GM21447 (cell line): ENCODE measurements at regions not wholly inside any gene's neighbourhood (a gene's known extent, or its start where the extent isn't known, plus 50 kb on each side); places are given as distances from the start of the nearest gene placed in this dataset.
"Not testable (repeated sequence)": the region's sequence is repeated elsewhere in the genome, so short reads cannot be mapped to it uniquely, and the experiment has no call there.

ENCODE experiments used
- ATAC-seq: cut with Tn5 transposase; IDR thresholded peaks from one replicate; pipeline ENCODE4 v1.9.1; 2021; ENCODE audit not compliant: unreplicated experiment

DNA sequence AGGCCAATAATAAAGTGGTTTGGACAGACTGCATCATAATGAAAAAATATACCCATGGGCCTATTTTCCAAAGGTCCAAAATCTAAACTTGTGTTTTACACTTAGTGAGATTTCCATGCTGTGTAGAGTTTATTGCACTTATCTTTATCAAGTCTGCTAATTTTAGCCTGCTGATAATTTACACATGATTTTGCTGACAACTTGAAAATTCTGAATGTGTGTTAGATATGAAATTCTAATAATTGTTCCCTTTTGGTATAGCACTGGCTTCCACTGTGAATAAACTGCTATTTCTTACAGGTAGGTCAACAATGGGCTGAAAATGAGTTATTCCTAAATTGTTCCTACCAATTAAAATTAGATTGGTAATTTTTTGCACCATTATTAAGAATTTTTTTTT is 589.1 kb upstream of the ANO3 start:
- no peak for ATAC-seq

GRCh38 chr11:25755381-25755780 is 576.5 kb upstream of the ANO3 start:
- ATAC-seq: no peak

- ATAC-seq: no peak
Measured at GRCh38 chr11:25755918-25756584, 575.9 kb upstream of the ANO3 start.

DNA sequence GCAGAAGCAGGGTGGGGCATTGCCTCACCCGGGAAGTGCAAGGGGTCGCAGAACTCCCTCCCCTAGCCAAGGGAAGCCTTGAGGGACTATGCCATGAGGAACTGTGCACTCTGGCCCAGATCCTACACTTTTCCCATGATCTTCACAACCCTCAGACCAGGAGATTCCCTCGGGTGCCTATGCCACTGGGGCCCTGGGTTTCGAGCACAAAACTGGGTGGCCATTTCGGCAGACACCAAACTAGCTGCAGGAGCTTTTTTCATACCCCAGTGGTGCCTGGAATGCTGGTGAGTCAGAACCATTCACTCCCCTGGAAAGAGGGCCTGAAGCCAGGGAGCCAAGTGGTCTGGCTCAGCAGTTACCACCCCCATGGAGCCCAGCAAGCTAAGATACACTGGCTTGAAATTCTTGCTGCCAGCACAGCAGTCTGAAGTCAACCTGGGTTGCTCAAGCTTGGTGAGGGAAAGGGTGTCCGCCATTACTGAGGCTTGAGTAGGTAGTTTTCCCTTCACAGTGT is 573.7 kb upstream of the ANO3 start:
- no peak for ATAC-seq

- no peak for ATAC-seq
Measured at GRCh38 chr11:25766332-25767015, 565.5 kb upstream of the ANO3 start.

DNA sequence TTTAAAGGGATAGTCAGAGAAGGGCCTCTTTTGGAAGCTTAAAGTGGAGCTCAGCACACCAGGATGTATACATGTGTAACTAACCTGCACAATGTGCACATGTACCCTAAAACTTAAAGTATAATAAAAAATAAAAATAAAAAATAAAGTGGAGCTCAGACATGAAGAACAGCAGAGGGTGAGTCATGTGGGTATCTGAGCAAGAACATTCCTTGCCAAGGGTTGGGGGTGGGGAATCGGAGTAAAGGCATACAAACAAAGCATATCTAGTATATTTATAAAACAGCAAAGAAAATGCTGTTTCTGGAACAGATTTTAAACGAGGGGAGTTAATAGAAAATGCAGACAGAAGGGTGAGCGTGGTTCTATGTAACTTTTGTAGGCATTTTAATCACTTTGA is 562.6 kb upstream of the ANO3 start:
- no peak for ATAC-seq

DNA sequence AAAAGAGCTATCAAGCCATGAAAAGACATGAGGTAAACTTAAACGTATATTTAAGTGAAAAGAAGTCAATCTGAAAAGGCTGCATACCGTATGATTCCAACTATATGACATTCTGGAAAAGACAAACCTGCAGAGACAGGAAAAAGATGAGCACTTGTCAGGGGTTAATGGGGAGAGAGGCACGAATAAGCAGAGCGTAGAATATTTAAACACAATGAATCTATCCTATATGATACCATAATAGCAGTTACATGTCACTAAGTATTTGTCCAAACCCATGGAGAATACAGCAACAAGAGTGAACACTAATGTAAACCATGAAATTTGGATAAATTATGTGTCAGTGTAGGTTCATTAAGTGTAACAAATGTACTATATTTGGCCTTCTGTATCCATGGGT is 560.3 kb upstream of the ANO3 start:
- no peak for ATAC-seq

- no peak for ATAC-seq
Measured at GRCh38 chr11:25775603-25776002, 556.3 kb upstream of the ANO3 start.

GRCh38 chr11:25776238-25776637 is 555.7 kb upstream of the ANO3 start:
- ATAC-seq: no peak

- no peak for ATAC-seq
Measured at GRCh38 chr11:25777343-25777742, 554.6 kb upstream of the ANO3 start.

GRCh38 chr11:25779033-25779432 is 552.9 kb upstream of the ANO3 start:
- ATAC-seq: no peak

DNA sequence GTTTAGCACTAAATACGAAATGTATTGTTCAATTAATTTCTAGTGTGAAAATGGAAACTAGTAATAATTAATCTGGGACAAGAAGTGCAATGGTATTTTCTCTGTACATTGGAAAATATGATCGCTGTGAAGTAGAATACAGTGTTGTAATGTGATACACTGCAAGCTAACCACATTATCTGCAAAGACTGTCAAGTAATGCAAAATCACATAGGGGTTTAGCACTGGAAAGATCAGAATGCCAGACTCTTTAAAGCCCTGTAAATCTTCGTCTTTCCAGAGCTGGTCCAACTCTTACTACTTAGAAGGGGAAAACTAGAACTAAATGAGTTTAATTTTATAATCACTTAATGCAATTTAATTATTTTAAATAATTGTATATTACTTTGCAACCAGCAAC is 544.5 kb upstream of the ANO3 start:
- no peak for ATAC-seq

DNA sequence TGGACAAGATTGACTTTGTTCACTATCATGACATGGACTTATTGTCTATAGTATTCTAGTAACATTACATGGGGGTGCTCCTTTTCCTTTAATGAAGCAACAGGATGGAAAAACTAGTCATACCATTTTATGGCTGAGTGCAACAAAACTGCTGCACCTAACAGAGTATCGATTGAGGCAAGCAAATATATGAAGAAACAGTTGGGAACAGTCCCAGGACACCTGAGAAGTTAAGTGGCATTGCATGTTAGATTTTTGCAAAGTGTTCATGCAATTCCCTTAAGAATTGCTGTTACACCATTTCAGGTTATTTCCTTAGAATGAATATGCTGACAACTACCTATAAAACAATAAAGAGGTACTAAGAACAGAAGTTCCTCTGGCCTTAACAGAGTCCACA is 541.5 kb upstream of the ANO3 start:
- no peak for ATAC-seq

DNA sequence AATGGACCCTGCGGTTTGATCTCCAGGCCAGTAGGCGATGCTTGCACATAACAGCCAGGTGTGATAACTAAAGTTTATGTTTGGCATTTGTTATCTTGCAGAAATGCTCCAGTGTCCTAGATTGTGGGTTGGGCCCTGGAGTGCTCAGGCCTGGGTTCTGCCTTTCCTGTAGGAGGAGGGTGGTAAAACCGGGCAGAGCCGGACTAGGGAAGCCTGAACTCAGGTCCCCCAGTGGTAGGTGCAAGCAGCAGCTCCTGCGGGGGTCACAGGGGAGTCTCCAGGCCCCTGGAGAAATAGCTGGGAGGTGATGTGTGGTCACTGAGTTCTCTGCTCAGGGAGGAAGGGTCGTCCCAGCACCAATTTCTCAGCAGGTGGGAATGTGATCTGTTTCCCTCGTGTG is 538.3 kb upstream of the ANO3 start:
- ATAC-seq: no peak

DNA sequence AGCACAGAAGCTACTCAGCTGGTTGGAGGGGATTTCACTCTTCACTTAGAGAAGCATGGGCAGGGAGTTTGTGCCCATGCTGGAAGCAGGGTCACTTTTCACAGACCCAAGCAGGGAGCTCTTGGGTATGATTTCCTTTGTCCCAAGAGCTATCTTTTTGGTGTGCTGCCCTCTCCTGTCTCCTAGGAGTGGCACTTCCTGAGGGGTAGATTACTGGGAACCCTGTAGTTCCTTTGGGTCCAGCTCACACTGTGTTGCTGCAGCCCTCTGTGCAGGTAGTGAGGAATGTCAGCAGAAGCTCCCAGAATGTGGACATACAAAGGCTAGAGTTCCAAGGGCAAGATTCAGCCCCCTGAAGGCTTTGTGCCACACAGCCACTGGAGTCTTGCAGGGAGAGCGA is 537.1 kb upstream of the ANO3 start:
- no peak for ATAC-seq

GRCh38 chr11:25816411-25816810 is 515.5 kb upstream of the ANO3 start:
- ATAC-seq: no peak

DNA sequence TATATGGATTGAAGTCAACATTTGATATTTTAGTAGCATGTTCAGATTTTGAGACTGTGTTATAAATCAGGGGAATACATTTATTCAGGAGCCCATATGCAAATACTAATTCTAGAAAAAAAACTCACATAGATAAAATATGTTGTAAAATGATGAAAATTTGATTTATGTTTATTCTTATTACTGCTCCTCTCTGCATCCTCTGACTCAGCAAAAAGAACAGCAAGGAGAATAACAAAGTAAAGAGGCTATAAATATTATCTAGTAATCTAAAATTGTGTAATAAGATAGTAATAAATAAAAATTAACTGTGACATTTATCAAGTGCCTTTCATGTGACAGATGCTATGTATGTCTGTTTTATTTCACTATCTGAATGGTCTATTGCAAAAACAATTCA is 507.2 kb upstream of the ANO3 start:
- ATAC-seq: no peak

GRCh38 chr11:25831485-25831884 is 500.4 kb upstream of the ANO3 start:
- not testable (repeated sequence) for ATAC-seq

- no peak for ATAC-seq
Measured at GRCh38 chr11:25838918-25839625, 492.9 kb upstream of the ANO3 start.

GRCh38 chr11:25844811-25845210 is 487.1 kb upstream of the ANO3 start:
- no peak for ATAC-seq

DNA sequence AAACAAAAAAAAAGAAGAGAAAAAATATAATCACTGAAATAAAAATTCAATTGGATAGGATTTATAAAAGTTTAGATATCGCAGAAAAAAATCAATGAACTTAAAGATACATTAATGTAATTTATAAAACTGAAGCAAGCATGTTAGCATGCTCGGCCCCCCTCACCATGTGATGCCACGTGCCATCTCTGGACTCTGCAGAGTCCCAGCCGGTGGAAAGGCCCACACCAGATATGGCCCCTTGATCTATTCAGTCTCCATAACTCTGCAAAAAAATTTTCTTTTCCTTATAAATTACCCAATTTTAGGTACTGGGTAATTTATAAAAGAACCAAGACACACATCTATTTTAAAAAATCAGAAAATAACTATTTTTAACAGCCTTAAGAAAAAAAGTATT is 476.0 kb upstream of the ANO3 start:
- ATAC-seq: no peak

DNA sequence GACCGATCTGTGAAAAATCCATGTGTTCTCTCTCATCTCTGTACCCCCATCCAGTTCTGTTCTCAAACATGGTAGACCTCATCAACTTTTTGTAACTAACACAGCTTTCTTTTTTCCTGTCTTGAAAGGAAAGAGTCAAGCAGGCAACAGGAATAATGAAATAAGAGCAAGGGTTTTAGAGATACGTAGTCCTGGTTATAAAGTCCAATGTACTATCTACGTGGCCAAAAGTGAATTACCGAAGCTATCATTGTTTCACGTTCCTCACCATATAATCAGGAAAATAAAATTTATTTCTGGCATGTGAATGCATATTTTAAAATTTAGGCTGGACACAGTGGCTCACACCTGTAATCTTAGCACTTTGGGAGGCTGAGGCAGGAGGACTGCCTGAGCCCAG is 472.2 kb upstream of the ANO3 start:
- ATAC-seq: no peak
